Muscle layer of duodenum (tissue), 2 donors: ENCODE measurements at regions not wholly inside any gene's neighbourhood (a gene's known extent, or its start where the extent isn't known, plus 50 kb on each side); places are given as distances from the start of the nearest gene placed in this dataset.
"Not testable (repeated sequence)": the region's sequence is repeated elsewhere in the genome, so short reads cannot be mapped to it uniquely, and the experiment has no call there.

Source experiments
- H3K27ac ChIP-seq: one replicate; pipeline ENCODE4 v1.7.0; 2013; ENCODE audit warnings: mild to moderate bottlenecking, low read length
- H3K27me3 ChIP-seq: one replicate; pipeline ENCODE4 v1.7.0; 2013; ENCODE audit warnings: low read depth, mild to moderate bottlenecking, control low read depth, low read length
- H3K36me3 ChIP-seq, 2 donors: one replicate each; pipeline ENCODE4 v1.7.0; 2013; ENCODE audit warnings: low read length in 2 of 2, control low read depth in 1 of 2, mild to moderate bottlenecking in 1 of 2; ENCODE audit not compliant: insufficient read depth in 2 of 2, control insufficient read depth in 1 of 2
- H3K4me1 ChIP-seq, 2 donors: one replicate each; pipeline ENCODE4 v1.7.0; 2013; ENCODE audit warnings: low read length in 2 of 2, mild to moderate bottlenecking in 2 of 2, control low read depth in 1 of 2, moderate library complexity in 1 of 2; ENCODE audit not compliant: insufficient read depth in 2 of 2, control insufficient read depth in 1 of 2
- H3K4me3 ChIP-seq, 2 donors: one replicate each; pipeline ENCODE4 v1.7.0; 2013; ENCODE audit warnings: low read length in 2 of 2, low read depth in 1 of 2, mild to moderate bottlenecking in 1 of 2
- H3K9me3 ChIP-seq, 2 donors: one replicate each; pipeline ENCODE4 v1.7.0; 2013; ENCODE audit warnings: low read length in 2 of 2, control low read depth in 1 of 2, mild to moderate bottlenecking in 1 of 2; ENCODE audit not compliant: control insufficient read depth in 1 of 2
- donor health status: healthy.

DNA sequence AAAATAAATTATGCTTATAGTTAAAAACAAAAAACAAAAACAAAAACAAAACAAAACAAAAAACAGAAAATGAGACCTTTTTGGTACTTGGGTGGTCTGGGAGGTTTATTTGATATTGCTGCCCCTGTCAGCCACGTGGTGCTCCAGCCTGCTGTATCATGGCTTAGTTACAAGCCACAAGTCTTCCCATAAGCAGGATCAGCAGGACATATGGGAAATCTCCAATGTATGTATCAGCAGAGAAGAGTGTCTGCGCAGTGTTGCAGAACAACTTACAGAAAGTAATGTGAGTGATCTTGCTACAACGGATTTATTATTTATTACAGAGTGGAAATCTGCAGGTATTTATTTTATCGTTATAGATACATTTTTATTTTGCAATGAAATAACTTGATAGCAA is 423.0 kb upstream of the TMPRSS15 start:
- H3K27me3 ChIP-seq = no peaks in the 10 kb centered on the region
- H3K27ac ChIP-seq = no peak overlapping the region
- H3K9me3 ChIP-seq = no peaks in the 10 kb centered on the region
- no peaks in the 10 kb centered on the region for H3K4me1 ChIP-seq
- no peak overlapping the region for H3K4me3 ChIP-seq
- H3K36me3 ChIP-seq = no peaks in the 10 kb centered on the region

DNA sequence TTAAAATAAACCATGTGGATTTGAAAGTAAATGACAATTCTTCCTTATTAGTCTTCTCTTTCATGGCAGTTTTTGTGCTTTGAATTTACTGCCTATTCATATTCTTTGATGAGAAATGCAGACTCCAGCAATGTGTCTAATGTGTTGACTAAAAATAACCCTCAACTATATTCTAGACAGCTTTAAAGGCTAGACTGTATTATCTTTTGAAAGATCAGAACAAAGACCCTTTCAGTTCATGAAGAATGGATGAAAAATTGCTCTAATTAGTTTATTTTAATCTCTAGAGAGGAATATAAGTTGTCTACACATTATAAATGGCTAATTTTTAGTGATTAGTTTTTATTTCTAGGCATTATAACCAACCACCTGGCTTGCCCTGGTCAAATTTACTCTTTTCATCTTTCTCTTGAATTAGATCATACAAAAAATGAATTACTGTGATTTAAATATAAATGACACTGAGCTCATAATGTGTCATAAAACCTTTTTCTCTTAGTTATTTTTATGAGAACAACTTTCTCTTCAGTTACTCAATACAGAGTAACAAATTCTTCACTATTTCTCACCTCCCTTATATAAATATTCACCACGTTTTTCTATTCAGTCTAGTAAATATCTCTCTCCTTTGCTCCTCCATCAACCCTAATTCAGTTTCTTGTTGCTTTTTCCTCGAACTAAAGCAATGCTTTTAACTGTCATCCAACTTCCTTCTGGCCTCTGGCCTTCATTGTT is 428.5 kb upstream of the TMPRSS15 start:
- no peak overlapping the region for H3K27ac ChIP-seq
- no peaks in the 10 kb centered on the region for H3K36me3 ChIP-seq
- H3K4me3 ChIP-seq = no peak overlapping the region
- no peaks in the 10 kb centered on the region for H3K4me1 ChIP-seq
- peaks cover 0 to 2% of the 10 kb centered on the region in 2 donors for H3K9me3 ChIP-seq
- H3K27me3 ChIP-seq = no peaks in the 10 kb centered on the region

DNA sequence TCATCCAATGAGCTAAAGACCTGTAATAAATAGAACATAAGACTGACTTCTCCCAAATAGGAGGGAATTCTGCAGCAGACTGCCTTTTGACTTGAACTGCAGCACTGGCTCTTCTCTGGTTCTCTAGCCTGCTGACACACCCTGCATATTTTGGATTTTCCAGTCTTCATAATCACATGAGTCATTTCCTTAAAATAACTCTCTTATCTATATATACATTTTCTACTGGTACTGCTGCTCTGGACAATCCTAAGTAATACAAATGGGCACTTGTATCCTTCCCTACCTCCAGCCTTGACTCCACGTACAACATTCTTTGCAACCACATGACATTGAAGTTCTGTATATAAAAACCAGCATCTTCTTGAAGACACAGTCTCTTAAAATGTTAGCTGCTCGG is 429.4 kb upstream of the TMPRSS15 start:
- no peaks in the 10 kb centered on the region for H3K4me1 ChIP-seq
- H3K4me3 ChIP-seq = no peak overlapping the region

DNA sequence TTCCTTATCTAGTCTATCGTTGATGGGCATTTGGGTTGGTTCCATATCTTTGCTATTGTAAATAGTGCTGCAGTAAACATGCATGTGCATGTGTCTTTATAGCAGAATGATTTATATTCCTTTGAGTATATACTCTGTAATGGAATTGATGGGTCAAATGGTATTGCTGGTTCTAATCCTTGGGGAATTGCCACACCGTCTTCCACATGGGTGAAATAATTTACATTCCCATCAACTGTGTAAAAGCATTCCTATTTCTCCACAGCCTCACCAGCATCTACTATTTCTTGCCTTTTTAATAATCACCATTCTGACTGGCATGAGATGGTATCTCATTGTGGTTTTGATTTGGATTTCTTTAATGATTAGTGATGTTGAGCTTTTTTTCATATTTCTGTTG is 430.5 kb upstream of the TMPRSS15 start:
- H3K36me3 ChIP-seq, H3K9me3 ChIP-seq, H3K27ac ChIP-seq, H3K4me3 ChIP-seq, H3K4me1 ChIP-seq, H3K27me3 ChIP-seq: not testable (repeated sequence)

More for the DNA sequence above, 429.4 kb upstream of the TMPRSS15 start:
- Histone ChIP-seq H3K9me3 (peaks cover 0 to 2% of the 10 kb centered on the region in 2 donors), H3K36me3 (no peaks in the 10 kb centered on the region), H3K27ac (no peak overlapping the region), H3K27me3 (no peaks in the 10 kb centered on the region)

DNA sequence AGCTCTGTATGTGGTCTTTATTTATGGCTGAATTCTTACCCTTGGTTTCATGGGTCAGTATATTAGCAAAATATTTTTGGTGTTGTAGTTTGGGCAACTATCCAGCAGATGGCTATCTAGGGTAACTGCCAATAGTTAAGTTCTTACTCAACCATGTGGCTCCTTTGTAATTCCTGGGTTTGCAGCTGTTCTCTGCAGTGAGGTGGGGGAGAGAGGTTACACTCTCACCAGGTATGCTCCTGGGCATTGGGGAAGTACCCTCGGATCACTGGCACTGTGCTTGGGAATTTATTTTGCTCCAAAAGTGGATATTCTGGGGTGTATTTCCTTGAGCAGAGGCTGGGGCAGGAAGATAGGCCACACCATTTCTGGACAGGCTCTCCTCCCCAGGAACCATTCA is 436.7 kb upstream of the TMPRSS15 start:
- H3K4me1 ChIP-seq = no peaks in the 10 kb centered on the region
- no peaks in the 10 kb centered on the region for H3K27me3 ChIP-seq
- no peaks in the 10 kb centered on the region for H3K36me3 ChIP-seq
- no peak overlapping the region for H3K27ac ChIP-seq
- H3K9me3 ChIP-seq = peaks cover 0 to 9% of the 10 kb centered on the region in 2 donors
- H3K4me3 ChIP-seq = no peak overlapping the region

DNA sequence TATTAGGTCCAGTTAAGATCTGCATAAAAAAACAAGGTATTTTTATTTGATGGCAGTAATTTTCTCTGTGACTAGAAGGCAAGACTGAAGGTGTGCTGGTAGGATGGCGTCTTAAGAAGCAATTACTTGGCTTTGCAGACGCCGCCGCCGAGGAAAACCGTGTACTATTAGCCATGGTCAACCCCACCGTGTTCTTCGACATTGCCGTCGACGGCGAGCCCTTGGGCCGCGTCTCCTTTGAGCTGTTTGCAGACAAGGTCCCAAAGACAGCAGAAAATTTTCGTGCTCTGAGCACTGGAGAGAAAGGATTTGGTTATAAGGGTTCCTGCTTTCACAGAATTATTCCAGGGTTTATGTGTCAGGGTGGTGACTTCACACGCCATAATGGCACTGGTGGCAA is 454.0 kb upstream of the TMPRSS15 start:
- H3K4me1 ChIP-seq, H3K36me3 ChIP-seq, H3K27me3 ChIP-seq, H3K9me3 ChIP-seq, H3K4me3 ChIP-seq, H3K27ac ChIP-seq: not testable (repeated sequence)

DNA sequence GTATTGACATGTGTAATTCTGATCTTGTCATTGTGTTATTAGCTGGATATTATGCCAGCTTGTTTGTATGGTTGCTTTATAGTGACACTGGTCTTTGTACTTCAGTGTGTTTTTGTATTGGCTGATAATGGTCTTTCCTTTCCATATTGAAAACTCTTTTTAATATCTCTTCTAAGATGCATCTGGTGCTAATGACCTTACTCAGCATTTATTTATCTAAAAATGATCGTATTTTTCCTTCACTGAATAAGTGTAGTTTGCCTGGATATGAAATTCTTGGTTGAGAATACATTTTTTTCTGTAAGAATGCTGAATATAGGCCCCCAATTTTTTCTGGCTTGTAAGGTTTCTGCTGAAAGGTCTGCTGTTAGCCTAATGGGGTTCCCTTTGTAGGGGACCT is 465.5 kb upstream of the TMPRSS15 start:
- H3K4me3 ChIP-seq = no peak overlapping the region
- H3K4me1 ChIP-seq = no peaks in the 10 kb centered on the region
- H3K27ac ChIP-seq = no peak overlapping the region
- no peaks in the 10 kb centered on the region for H3K27me3 ChIP-seq
- peaks cover 0 to 2% of the 10 kb centered on the region in 2 donors for H3K9me3 ChIP-seq
- H3K36me3 ChIP-seq = no peaks in the 10 kb centered on the region

DNA sequence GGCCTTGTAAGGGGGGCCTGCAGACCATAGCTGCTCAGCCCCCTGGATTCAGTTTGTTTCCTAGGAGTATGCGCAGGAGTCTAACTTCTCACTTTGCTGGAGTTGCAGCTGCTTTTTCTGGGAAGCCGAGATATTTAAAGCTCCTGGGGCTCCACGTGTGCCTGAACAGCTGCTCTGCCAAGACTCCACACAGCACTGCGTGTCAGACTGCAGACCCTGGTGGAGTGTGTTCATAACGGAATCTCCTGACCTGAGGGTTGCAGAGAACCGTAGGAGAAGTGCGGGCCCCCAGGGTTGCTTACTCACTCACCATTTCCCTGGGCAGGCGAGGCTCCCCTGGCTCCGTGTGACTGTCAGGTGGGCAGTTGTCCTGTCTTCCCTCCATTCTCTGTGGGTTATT is 474.3 kb upstream of the TMPRSS15 start:
- H3K4me3 ChIP-seq = no peak overlapping the region

DNA sequence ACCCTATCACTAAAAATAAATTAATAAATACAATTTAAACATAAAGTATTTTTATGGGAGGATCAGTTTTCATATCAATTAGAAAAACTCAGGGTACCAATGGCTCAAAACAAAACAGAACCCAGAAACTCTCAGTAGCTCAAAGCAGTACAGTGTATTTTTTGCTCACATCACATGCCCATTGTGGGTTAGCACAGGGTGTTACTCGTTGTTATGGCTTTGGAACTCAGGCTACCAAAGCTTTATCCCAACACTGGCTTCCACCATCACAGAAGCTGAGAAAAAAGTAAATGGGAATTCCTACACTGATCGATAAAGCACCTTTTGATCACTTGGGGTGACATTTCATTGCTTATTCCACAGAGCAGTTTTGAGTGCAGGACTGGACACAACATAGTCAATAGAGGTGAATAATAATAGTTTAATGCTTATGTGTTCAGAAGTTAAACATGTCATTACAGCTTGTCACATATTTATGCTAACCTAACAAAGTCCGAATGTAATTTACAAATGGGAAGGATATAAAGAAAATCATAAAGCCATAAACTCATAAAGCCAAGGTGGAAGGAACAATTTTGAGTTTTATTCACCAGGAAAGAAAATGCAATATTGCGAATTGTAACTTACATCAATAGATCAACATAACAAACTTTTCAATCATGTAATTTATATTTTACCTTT is 484.5 kb upstream of the TMPRSS15 start:
- H3K36me3 ChIP-seq = no peaks in the 10 kb centered on the region
- H3K27ac ChIP-seq = no peak overlapping the region
- H3K4me3 ChIP-seq = no peak overlapping the region
- H3K27me3 ChIP-seq = no peaks in the 10 kb centered on the region
- H3K9me3 ChIP-seq = peaks cover 0 to 5% of the 10 kb centered on the region in 2 donors
- peaks cover 0 to 9% of the 10 kb centered on the region in 2 donors for H3K4me1 ChIP-seq

More for the DNA sequence above, 474.3 kb upstream of the TMPRSS15 start:
- Histone ChIP-seq H3K27me3 (no peaks in the 10 kb centered on the region), H3K27ac (no peak overlapping the region), H3K4me1 (no peaks in the 10 kb centered on the region), H3K9me3 (no peaks in the 10 kb centered on the region), H3K36me3 (no peaks in the 10 kb centered on the region)

DNA sequence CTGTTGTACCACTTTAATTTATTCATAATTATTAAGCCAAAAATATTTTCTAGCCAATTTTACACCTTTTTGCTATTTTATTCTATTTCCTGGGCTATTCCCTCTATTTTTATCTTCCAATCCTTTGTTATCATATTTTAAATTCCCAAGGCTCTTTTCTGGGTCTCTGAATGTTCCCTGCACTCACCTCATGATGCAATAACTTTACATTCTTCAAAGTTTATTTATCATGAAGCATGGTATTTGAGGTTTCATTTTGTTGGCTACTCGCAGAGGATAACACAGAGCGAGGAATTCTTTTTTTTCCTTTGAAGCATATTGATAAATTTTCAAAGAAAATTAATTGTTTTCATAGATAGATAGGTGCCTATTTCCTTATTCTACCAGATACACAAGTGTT is 489.8 kb upstream of the TMPRSS15 start:
- Histone ChIP-seq H3K4me3 (no peak overlapping the region), H3K4me1 (peaks cover 0 to 3% of the 10 kb centered on the region in 2 donors), H3K9me3 (no peaks in the 10 kb centered on the region), H3K27me3 (no peaks in the 10 kb centered on the region), H3K36me3 (no peaks in the 10 kb centered on the region), H3K27ac (no peak overlapping the region)

DNA sequence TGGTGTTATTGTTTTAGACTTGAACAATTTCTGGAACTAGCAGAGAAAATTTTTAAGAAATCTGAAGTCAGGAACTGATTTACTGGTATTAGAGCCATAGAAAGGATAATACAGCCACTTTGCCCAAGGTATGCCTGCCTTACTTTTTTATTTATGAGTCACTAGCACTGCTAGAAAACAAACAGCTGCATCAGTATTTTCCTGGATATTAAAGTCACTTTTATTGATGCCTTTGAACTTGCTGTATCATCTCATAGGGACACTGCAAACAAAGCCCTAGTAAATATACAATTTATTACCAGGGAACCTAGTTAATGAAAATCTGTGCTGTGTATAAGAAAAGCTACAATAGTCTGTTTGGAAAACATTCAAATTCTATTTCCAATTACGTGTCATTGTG is 490.8 kb upstream of the TMPRSS15 start:
- Histone ChIP-seq H3K36me3 (no peaks in the 10 kb centered on the region), H3K27me3 (no peaks in the 10 kb centered on the region), H3K4me1 (peaks cover 0 to 3% of the 10 kb centered on the region in 2 donors), H3K9me3 (no peaks in the 10 kb centered on the region), H3K27ac (no peak overlapping the region), H3K4me3 (no peak overlapping the region)

DNA sequence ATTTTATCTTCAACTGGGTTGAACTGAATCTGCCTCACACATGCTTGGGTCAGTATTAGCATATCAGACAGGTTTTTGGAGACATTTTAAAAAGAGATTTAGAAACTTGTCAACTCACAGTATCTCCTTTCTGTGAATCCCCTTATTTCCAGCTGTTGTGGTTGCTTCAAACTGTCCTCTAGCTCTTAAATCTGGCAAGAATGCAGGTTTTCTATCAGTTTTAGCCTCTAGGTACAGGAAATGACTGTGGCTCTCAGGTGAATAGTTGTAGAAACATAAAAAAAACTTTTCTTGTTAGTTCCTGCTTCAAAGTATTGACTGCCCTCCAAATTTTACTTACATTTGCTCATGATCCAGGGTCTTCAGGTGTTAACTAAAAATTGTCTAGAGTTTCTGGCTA is 495.7 kb upstream of the TMPRSS15 start:
- Histone ChIP-seq H3K4me1 (no peaks in the 10 kb centered on the region), H3K9me3 (no peaks in the 10 kb centered on the region), H3K36me3 (no peaks in the 10 kb centered on the region), H3K4me3 (no peak overlapping the region), H3K27ac (no peak overlapping the region), H3K27me3 (no peaks in the 10 kb centered on the region)
